Hepatocyte (in vitro differentiated cells): ENCODE measurements at regions not wholly inside any gene's neighbourhood (a gene's known extent, or its start where the extent isn't known, plus 50 kb on each side); places are given as distances from the start of the nearest gene placed in this dataset.

Experiments
- DNase-seq: peaks from one replicate; pipeline ENCODE4 v3.0.0-alpha.2; 2016; ENCODE audit warnings: low spot score
- H2AFZ ChIP-seq: fragments of 200-600 bp; sonication (generic); 2 replicates; pipeline ENCODE4 v1.6.0; 2016; ENCODE audit warnings: antibody characterized with exemption, mild to moderate bottlenecking
- H3K27ac ChIP-seq: fragments of 200-600 bp; sonication (generic); 2 replicates; pipeline ENCODE4 v1.5.1; 2016; ENCODE audit warnings: mild to moderate bottlenecking
- H3K27me3 ChIP-seq: fragments of 200-600 bp; sonication (generic); 2 replicates; pipeline ENCODE4 v1.6.1; 2016
- H3K36me3 ChIP-seq: fragments of 200-600 bp; sonication (generic); replicated peaks from 2 replicates; pipeline ENCODE4 v1.5.1; 2016; ENCODE audit warnings: low read depth; ENCODE audit not compliant: insufficient read depth
- H3K4me1 ChIP-seq: fragments of 200-600 bp; sonication (generic); 2 replicates; pipeline ENCODE4 v1.5.1; 2016; ENCODE audit warnings: mild to moderate bottlenecking, moderate library complexity; ENCODE audit not compliant: insufficient read depth
- H3K4me2 ChIP-seq: fragments of 200-600 bp; sonication (generic); 2 replicates; pipeline ENCODE4 v1.6.0; 2016
- H3K4me3 ChIP-seq: fragments of 200-600 bp; sonication (generic); 2 replicates; pipeline ENCODE4 v1.5.1; 2016; ENCODE audit warnings: mild to moderate bottlenecking
- H3K79me2 ChIP-seq: fragments of 200-600 bp; sonication (generic); 2 replicates; pipeline ENCODE4 v1.6.0; 2017; ENCODE audit warnings: mild to moderate bottlenecking
- H3K9me2 ChIP-seq: fragments of 200-600 bp; sonication (generic); replicated peaks from 2 replicates; pipeline ENCODE4 v1.6.0; 2017; ENCODE audit warnings: mild to moderate bottlenecking; ENCODE audit not compliant: insufficient read depth
- H3K9me3 ChIP-seq: fragments of 200-600 bp; sonication (generic); 2 replicates; pipeline ENCODE4 v1.5.1; 2016; ENCODE audit warnings: low read depth, mild to moderate bottlenecking
- H4K20me1 ChIP-seq: fragments of 200-600 bp; sonication (generic); 2 replicates; pipeline ENCODE4 v1.6.0; 2016; ENCODE audit warnings: mild to moderate bottlenecking; ENCODE audit not compliant: insufficient read depth, poor library complexity, severe bottlenecking
- EZH2 ChIP-seq: fragments of 200-600 bp; sonication (generic); IDR thresholded peaks from 2 replicates; pipeline ENCODE4 v1.6.1; 2016; ENCODE audit warnings: antibody characterized with exemption, mild to moderate bottlenecking, borderline replicate concordance
- EZH2phosphoT487 ChIP-seq: fragments of 200-600 bp; sonication (generic); IDR thresholded peaks from one replicate; pipeline ENCODE4 v1.6.1; 2018; ENCODE audit warnings: antibody characterized with exemption, mild to moderate bottlenecking, low read depth, moderate library complexity; ENCODE audit not compliant: unreplicated experiment, severe bottlenecking
- WGBS: methylation state at CpG from one replicate; pipeline ENCODE4 v1.1.6; 2016; ENCODE audit warnings: low lambda C conversion rate; ENCODE audit errors: missing lambda C conversion rate; 5-methylcytosine and 5-hydroxymethylcytosine counted together
- TF ChIP-seq, protein P1 (sequence below): fragments of 200-600 bp; sonication (generic); IDR thresholded peaks from 2 replicates; pipeline ENCODE4 v1.5.1; 2016; ENCODE audit warnings: antibody characterized with exemption, mild to moderate bottlenecking; ENCODE audit not compliant: poor library complexity

GRCh38 chrX:28351801-28352200 lies 235.4 kb upstream of the IL1RAPL1 start:
- H3K27ac ChIP-seq, result no peak overlapping the region
- DNase-seq, result no peak
- no peak overlapping the region for H2AFZ ChIP-seq
- H4K20me1 ChIP-seq, result no peaks in the 10 kb centered on the region
- WGBS, result 76% methylated on average over 3 of the region's 3 CpGs
- no peaks in the 10 kb centered on the region for H3K27me3 ChIP-seq
- no peaks in the 10 kb centered on the region for H3K36me3 ChIP-seq
- H3K4me3 ChIP-seq, result no peak overlapping the region
- no peak overlapping the region for H3K4me2 ChIP-seq
- H3K9me3 ChIP-seq, result no peaks in the 10 kb centered on the region
- H3K4me1 ChIP-seq, result no peaks in the 10 kb centered on the region
- no peaks in the 10 kb centered on the region for H3K79me2 ChIP-seq
- no peak for TF ChIP-seq EZH2
- no peak for TF ChIP-seq EZH2phosphoT487
- TF ChIP-seq, protein P1, sequence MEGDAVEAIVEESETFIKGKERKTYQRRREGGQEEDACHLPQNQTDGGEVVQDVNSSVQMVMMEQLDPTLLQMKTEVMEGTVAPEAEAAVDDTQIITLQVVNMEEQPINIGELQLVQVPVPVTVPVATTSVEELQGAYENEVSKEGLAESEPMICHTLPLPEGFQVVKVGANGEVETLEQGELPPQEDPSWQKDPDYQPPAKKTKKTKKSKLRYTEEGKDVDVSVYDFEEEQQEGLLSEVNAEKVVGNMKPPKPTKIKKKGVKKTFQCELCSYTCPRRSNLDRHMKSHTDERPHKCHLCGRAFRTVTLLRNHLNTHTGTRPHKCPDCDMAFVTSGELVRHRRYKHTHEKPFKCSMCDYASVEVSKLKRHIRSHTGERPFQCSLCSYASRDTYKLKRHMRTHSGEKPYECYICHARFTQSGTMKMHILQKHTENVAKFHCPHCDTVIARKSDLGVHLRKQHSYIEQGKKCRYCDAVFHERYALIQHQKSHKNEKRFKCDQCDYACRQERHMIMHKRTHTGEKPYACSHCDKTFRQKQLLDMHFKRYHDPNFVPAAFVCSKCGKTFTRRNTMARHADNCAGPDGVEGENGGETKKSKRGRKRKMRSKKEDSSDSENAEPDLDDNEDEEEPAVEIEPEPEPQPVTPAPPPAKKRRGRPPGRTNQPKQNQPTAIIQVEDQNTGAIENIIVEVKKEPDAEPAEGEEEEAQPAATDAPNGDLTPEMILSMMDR, result no peak
- H3K9me2 ChIP-seq, result no peaks in the 10 kb centered on the region

GRCh38 chrX:28349888-28350287 lies 237.4 kb upstream of the IL1RAPL1 start:
- no peaks in the 10 kb centered on the region for H3K79me2 ChIP-seq
- no peaks in the 10 kb centered on the region for H3K9me3 ChIP-seq
- H2AFZ ChIP-seq, result no peak overlapping the region
- H3K27ac ChIP-seq, result no peak overlapping the region
- no peaks in the 10 kb centered on the region for H3K27me3 ChIP-seq
- DNase-seq, result no peak
- no peaks in the 10 kb centered on the region for H4K20me1 ChIP-seq
- no peak overlapping the region for H3K4me2 ChIP-seq
- no peaks in the 10 kb centered on the region for H3K9me2 ChIP-seq
- no peak for TF ChIP-seq EZH2
- TF ChIP-seq EZH2phosphoT487, result no peak
- TF ChIP-seq, protein P1, result no peak
- H3K4me3 ChIP-seq, result no peak overlapping the region
- no peaks in the 10 kb centered on the region for H3K36me3 ChIP-seq
- no peaks in the 10 kb centered on the region for H3K4me1 ChIP-seq

GRCh38 chrX:28347476-28347875 lies 239.8 kb upstream of the IL1RAPL1 start:
- Histone ChIP-seq H3K79me2 (no peaks in the 10 kb centered on the region), H4K20me1 (no peaks in the 10 kb centered on the region), H3K4me2 (no peak overlapping the region), H3K9me2 (no peaks in the 10 kb centered on the region), H2AFZ (no peak overlapping the region), H3K27me3 (no peaks in the 10 kb centered on the region), H3K9me3 (no peaks in the 10 kb centered on the region), H3K27ac (no peak overlapping the region), H3K36me3 (no peaks in the 10 kb centered on the region), H3K4me1 (no peaks in the 10 kb centered on the region), H3K4me3 (no peak overlapping the region)
- TF ChIP-seq EZH2, result no peak
- TF ChIP-seq, protein P1, result no peak
- no peak for TF ChIP-seq EZH2phosphoT487
- 84% methylated on average over 4 of the region's 4 CpGs for WGBS
- no peak for DNase-seq

DNA sequence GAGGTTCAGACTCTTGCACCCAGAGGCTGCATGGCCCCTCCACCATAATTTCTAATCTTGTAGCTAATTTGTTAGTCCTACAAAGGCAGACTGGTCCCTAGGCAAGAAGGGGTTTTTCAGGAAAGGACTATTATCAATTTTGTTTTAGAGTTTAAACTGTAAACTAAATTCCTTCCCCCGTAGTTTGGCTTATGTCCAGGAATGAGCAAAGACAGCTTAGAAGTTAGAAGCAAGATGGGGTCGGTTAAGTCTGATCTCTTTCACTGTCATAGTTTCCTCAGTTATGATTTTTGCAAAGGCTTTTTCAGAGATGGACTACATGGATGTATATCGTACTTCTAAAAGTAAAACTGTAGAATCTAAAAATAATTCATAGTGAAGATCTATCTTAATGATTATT lies 258.1 kb upstream of the IL1RAPL1 start:
- DNase-seq, result no peak
- Histone ChIP-seq H3K27ac (no peak overlapping the region), H2AFZ (no peak overlapping the region), H3K9me2 (no peaks in the 10 kb centered on the region), H4K20me1 (no peaks in the 10 kb centered on the region), H3K9me3 (no peaks in the 10 kb centered on the region), H3K79me2 (no peaks in the 10 kb centered on the region), H3K4me3 (no peak overlapping the region), H3K27me3 (no peaks in the 10 kb centered on the region), H3K4me1 (no peaks in the 10 kb centered on the region), H3K4me2 (no peak overlapping the region), H3K36me3 (no peaks in the 10 kb centered on the region)
- WGBS, result 58% methylated on average over 3 of the region's 3 CpGs
- TF ChIP-seq, protein P1, result no peak
- TF ChIP-seq EZH2phosphoT487 (no peak), EZH2 (no peak)
